IMR-90 (cell line): ENCODE measurements at regions not wholly inside any gene's neighbourhood (a gene's known extent, or its start where the extent isn't known, plus 50 kb on each side); places are given as distances from the start of the nearest gene placed in this dataset.

ENCODE experiments used
- MXI1 ChIP-seq: IDR thresholded peaks from 2 replicates; pipeline ENCODE4 v1.6.1; 2012; ENCODE audit warnings: low read depth, mild to moderate bottlenecking, low read length, moderate library complexity, borderline replicate concordance
- POLR2A ChIP-seq: IDR thresholded peaks from 2 replicates; pipeline ENCODE4 v1.6.1; 2012; ENCODE audit warnings: mild to moderate bottlenecking, low read depth, low read length
- TF ChIP-seq, protein P1 (sequence below): conservative IDR thresholded peaks from 2 replicates; pipeline ENCODE4 v1.5.1; 2012; ENCODE audit warnings: mild to moderate bottlenecking, low read depth, low read length, improper control_type of control experiment

DNA sequence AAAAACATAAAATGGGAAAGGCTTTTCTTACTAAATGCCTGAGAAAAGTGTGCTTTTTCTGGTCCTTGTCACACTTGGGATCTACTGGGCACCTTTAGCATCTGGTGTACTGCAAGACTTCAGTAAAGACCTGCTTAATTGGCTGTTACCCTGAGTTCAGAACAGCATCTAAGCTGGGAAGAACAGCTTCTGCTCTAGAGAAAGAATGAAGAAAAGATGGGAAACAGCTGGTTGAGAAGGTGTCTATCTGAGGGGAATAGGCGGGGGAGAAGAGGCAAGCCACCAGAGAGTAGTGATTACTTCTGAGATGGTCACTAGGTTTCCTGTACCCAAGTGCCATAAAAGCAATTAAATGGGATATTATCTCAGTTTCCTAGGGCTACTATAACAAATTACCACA is 128.2 kb upstream of the SPACA1 start:
- TF ChIP-seq, protein P1, sequence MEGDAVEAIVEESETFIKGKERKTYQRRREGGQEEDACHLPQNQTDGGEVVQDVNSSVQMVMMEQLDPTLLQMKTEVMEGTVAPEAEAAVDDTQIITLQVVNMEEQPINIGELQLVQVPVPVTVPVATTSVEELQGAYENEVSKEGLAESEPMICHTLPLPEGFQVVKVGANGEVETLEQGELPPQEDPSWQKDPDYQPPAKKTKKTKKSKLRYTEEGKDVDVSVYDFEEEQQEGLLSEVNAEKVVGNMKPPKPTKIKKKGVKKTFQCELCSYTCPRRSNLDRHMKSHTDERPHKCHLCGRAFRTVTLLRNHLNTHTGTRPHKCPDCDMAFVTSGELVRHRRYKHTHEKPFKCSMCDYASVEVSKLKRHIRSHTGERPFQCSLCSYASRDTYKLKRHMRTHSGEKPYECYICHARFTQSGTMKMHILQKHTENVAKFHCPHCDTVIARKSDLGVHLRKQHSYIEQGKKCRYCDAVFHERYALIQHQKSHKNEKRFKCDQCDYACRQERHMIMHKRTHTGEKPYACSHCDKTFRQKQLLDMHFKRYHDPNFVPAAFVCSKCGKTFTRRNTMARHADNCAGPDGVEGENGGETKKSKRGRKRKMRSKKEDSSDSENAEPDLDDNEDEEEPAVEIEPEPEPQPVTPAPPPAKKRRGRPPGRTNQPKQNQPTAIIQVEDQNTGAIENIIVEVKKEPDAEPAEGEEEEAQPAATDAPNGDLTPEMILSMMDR: no peak
- no peak for TF ChIP-seq POLR2A
- no peak for TF ChIP-seq MXI1
